ENCODE measurements at regions not wholly inside any gene's neighbourhood (a gene's known extent, or its start where the extent isn't known, plus 50 kb on each side); places are given as distances from the start of the nearest gene placed in this dataset.

GRCh38 chr16:9372934-9373890 lies 281.8 kb downstream of the HAPSTR1 start:
- Histone ChIP-seq H3K36me3 (ENCODE audit: control insufficient read depth, insufficient read depth, low read length) (no peaks in the 10 kb centered on the region), H3K4me3 (replicated peaks in 1 of 4; ENCODE audit: control extremely low read depth in 1 of 4, insufficient read depth in 1 of 4, low read depth in 3 of 4, low read length in 4 of 4) (no peak overlapping the region), H3K27ac (ENCODE audit: insufficient read depth, low read length) (no peak overlapping the region), H2AFZ (ENCODE audit: low read length) (no peak overlapping the region), H3K9me3 (ENCODE audit: control insufficient read depth, insufficient read depth, low read depth, low read length) (no peaks in the 10 kb centered on the region), H4K20me1 (ENCODE audit: control insufficient read depth, extremely low read depth, insufficient read depth, low read length) (no peaks in the 10 kb centered on the region), H3K79me2 (ENCODE audit: control insufficient read depth, insufficient read depth, low read length) (no peaks in the 10 kb centered on the region), H3K27me3 (ENCODE audit: control insufficient read depth, insufficient read depth, low read length) (no peaks in the 10 kb centered on the region), H3K4me1 (ENCODE audit: control insufficient read depth, extremely low read depth, insufficient read depth, low read length) (no peaks in the 10 kb centered on the region), H3K4me2 (ENCODE audit: extremely low read depth, insufficient read depth, low read length) (no peak overlapping the region), H3K9ac (ENCODE audit: insufficient read depth, low read length) (no peak overlapping the region)
- DNase-seq (ENCODE audit: low read depth in 2 of 2), result no peak
- TF ChIP-seq EZH2 (IDR thresholded peaks at IDR 0.05; ENCODE audit: low read length, missing control alignments) (no peak), CTCF (conservative IDR thresholded peaks at IDR 0.05 in 1 of 2, IDR thresholded peaks at IDR 0.05 in 1 of 2; ENCODE audit: low read depth in 1 of 2, low read length in 2 of 2) (no peak)

- H2AFZ ChIP-seq (ENCODE audit: low read length), result no peak overlapping the region
- no peak overlapping the region for H3K4me3 ChIP-seq (replicated peaks in 1 of 4; ENCODE audit: control extremely low read depth in 1 of 4, insufficient read depth in 1 of 4, low read depth in 3 of 4, low read length in 4 of 4)
- H3K9me3 ChIP-seq (ENCODE audit: control insufficient read depth, insufficient read depth, low read depth, low read length), result no peaks in the 10 kb centered on the region
- no peak overlapping the region for H3K27ac ChIP-seq (ENCODE audit: insufficient read depth, low read length)
- no peak overlapping the region for H3K9ac ChIP-seq (ENCODE audit: insufficient read depth, low read length)
- TF ChIP-seq CTCF (conservative IDR thresholded peaks at IDR 0.05 in 1 of 2, IDR thresholded peaks at IDR 0.05 in 1 of 2; ENCODE audit: low read depth in 1 of 2, low read length in 2 of 2), result no peak
- H3K4me2 ChIP-seq (ENCODE audit: extremely low read depth, insufficient read depth, low read length), result no peak overlapping the region
- H4K20me1 ChIP-seq (ENCODE audit: control insufficient read depth, extremely low read depth, insufficient read depth, low read length), result no peaks in the 10 kb centered on the region
- H3K36me3 ChIP-seq (ENCODE audit: control insufficient read depth, insufficient read depth, low read length), result no peaks in the 10 kb centered on the region
- H3K79me2 ChIP-seq (ENCODE audit: control insufficient read depth, insufficient read depth, low read length), result no peaks in the 10 kb centered on the region
- H3K27me3 ChIP-seq (ENCODE audit: control insufficient read depth, insufficient read depth, low read length), result no peaks in the 10 kb centered on the region
- H3K4me1 ChIP-seq (ENCODE audit: control insufficient read depth, extremely low read depth, insufficient read depth, low read length), result no peaks in the 10 kb centered on the region
- no peak for DNase-seq (ENCODE audit: low read depth in 2 of 2)
These were observed 282.6 kb downstream of the HAPSTR1 start for GRCh38 chr16:9374061-9374460.

GRCh38 chr16:9378876-9379275 lies 287.4 kb downstream of the HAPSTR1 start:
- Histone ChIP-seq H3K4me2 (ENCODE audit: extremely low read depth, insufficient read depth, low read length) (no peak overlapping the region), H3K27ac (ENCODE audit: insufficient read depth, low read length) (no peak overlapping the region)

More at GRCh38 chr16:9378876-9379275, 287.4 kb downstream of the HAPSTR1 start:
- DNase-seq (ENCODE audit: low read depth in 2 of 2), result no peak
- Histone ChIP-seq H3K79me2 (ENCODE audit: control insufficient read depth, insufficient read depth, low read length) (no peaks in the 10 kb centered on the region), H3K36me3 (ENCODE audit: control insufficient read depth, insufficient read depth, low read length) (no peaks in the 10 kb centered on the region), H2AFZ (ENCODE audit: low read length) (no peak overlapping the region), H3K4me3 (replicated peaks in 1 of 4; ENCODE audit: control extremely low read depth in 1 of 4, insufficient read depth in 1 of 4, low read depth in 3 of 4, low read length in 4 of 4) (no peak overlapping the region), H3K4me1 (ENCODE audit: control insufficient read depth, extremely low read depth, insufficient read depth, low read length) (no peaks in the 10 kb centered on the region), H4K20me1 (ENCODE audit: control insufficient read depth, extremely low read depth, insufficient read depth, low read length) (no peaks in the 10 kb centered on the region), H3K27me3 (ENCODE audit: control insufficient read depth, insufficient read depth, low read length) (no peaks in the 10 kb centered on the region), H3K9ac (ENCODE audit: insufficient read depth, low read length) (no peak overlapping the region), H3K9me3 (ENCODE audit: control insufficient read depth, insufficient read depth, low read depth, low read length) (no peaks in the 10 kb centered on the region)
- TF ChIP-seq CTCF (conservative IDR thresholded peaks at IDR 0.05 in 1 of 2, IDR thresholded peaks at IDR 0.05 in 1 of 2; ENCODE audit: low read depth in 1 of 2, low read length in 2 of 2), result no peak
- TF ChIP-seq EZH2 (IDR thresholded peaks at IDR 0.05; ENCODE audit: low read length, missing control alignments), result no peak

Measured in fibroblast of lung (primary cell).